Esophagus (tissue), 2 donors: ENCODE measurements at regions not wholly inside any gene's neighbourhood (a gene's known extent, or its start where the extent isn't known, plus 50 kb on each side); places are given as distances from the start of the nearest gene placed in this dataset.

Experiments used
- H3K27ac ChIP-seq, 2 donors: one replicate each; pipeline ENCODE4 v1.5.1; 2013; ENCODE audit warnings: low read depth in 2 of 2, mild to moderate bottlenecking in 2 of 2, inconsistent platforms in 1 of 2, low read length in 1 of 2, moderate library complexity in 1 of 2
- H3K27me3 ChIP-seq, 2 donors: one replicate each; pipeline ENCODE4 v1.6.1; 2013; ENCODE audit warnings: low read length in 2 of 2, control low read depth in 1 of 2, mild to moderate bottlenecking in 1 of 2; ENCODE audit not compliant: insufficient read depth in 2 of 2, control insufficient read depth in 1 of 2
- H3K36me3 ChIP-seq, 2 donors: one replicate each; pipeline ENCODE4 v1.6.1; 2013; ENCODE audit warnings: low read length in 1 of 2; ENCODE audit not compliant: control insufficient read depth in 2 of 2, insufficient read depth in 2 of 2
- H3K4me1 ChIP-seq, 2 donors: one replicate each; pipeline ENCODE4 v1.6.1; 2013; ENCODE audit warnings: low read length in 1 of 2; ENCODE audit not compliant: control insufficient read depth in 2 of 2, insufficient read depth in 2 of 2
- H3K4me3 ChIP-seq, 2 donors: one replicate each; pipeline ENCODE4 v1.5.1; 2013; ENCODE audit warnings: low read length in 2 of 2, mild to moderate bottlenecking in 2 of 2, low read depth in 1 of 2, moderate library complexity in 1 of 2
- H3K9me3 ChIP-seq, 2 donors: one replicate each; pipeline ENCODE4 v1.6.1; 2013; ENCODE audit warnings: mild to moderate bottlenecking in 2 of 2, low read depth in 1 of 2, low read length in 1 of 2, moderate library complexity in 1 of 2; ENCODE audit not compliant: control insufficient read depth in 2 of 2, insufficient read depth in 1 of 2
- WGBS, 2 donors: extraction: QIAGEN DNeasy Blood & Tissue Kit; methylation state at CpG; one replicate each; pipeline ENCODE4 v1.1.7; 2013; 5-methylcytosine and 5-hydroxymethylcytosine counted together
- donor health status: healthy with polysubstance abuse.
- donor health status: Bipolar disorder and iron deficiency.

DNA sequence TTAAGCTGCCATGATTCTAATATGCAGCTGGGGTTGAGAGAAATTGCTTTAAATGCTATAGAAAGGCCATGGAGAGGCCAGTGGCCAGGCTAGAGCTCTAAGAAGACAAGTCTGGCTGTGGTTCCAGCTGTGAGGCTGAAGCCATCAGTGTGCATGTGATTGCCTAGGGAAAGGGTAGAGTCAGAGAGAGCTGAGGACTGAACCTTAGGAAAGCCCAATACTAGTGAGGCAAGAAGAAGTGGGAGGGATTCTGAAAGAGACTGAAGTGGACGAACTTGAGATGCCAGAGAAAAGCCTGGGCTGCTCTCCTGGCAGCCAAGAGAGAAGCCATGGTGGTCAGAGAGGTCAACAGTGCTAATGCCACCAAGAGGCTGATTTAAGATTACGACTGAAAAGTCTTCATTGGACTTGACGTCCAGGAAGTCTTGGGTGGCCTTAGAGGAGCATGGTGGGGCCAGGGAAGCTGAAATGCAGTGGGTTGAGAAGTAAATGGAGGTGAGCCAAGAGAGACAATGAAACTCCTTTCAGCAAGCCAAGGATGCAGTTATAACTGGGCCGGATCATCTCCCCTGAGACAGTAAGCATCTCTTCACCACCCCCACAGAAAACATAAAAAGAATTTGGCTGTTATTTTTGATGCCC lies 133.2 kb downstream of the TMEM174 start:
- Histone ChIP-seq H3K36me3 (no peaks in the 10 kb centered on the region), H3K27ac (no peak overlapping the region), H3K9me3 (peaks cover 0 to 5% of the 10 kb centered on the region in 2 donors), H3K4me3 (no peak overlapping the region), H3K27me3 (peaks cover 12 to 16% of the 10 kb centered on the region in 2 donors), H3K4me1 (peaks cover 0 to 8% of the 10 kb centered on the region in 2 donors)
- WGBS, 2 donors, result 74 to 79% methylated on average over 4 of the region's 4 CpGs

DNA sequence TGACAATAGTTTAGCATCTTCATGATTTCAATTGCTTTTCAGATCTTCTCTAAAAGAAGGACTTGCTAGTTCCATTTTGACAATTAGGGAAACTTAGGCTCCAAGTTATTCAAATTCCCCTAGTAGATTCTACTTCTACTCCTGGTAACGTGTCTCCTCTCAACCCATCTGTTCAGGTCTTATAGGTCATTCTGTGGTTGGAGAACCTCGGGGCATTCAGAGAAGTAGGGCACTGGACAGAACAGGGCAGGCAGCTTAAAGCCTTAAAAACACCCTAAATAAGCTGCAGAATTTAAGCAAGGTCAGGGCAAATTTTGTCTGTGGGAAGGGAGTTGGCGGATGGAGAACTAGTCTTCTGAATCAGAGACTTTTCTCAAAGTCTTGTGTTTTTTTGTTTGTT lies 132.4 kb downstream of the TMEM174 start:
- Histone ChIP-seq H3K9me3 (peaks cover 0 to 6% of the 10 kb centered on the region in 2 donors), H3K4me3 (no peak overlapping the region), H3K36me3 (no peaks in the 10 kb centered on the region), H3K4me1 (peaks cover 0 to 8% of the 10 kb centered on the region in 2 donors), H3K27me3 (peaks cover 16 to 24% of the 10 kb centered on the region in 2 donors), H3K27ac (no peak overlapping the region)
- WGBS, 2 donors, result 84 to 86% methylated on average over 3 of the region's 3 CpGs

DNA sequence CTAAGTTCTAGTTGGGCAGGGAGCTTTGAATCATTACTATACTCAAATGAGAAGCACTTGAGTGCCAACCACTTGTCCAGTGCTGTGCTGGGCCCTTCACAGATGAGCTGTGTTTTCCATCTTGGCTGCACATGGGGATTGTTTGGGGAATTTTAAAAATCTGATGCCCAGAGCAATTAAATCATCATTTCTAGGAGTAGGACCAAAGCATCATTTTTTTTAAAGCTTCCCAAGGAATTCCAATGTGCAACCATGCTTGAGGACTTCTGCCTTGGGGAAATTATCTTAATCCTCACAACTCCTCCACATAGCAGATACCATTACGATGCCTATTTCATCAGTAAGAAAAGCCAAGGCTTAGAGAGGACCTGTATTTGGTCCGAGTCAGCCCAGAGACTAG lies 131.4 kb downstream of the TMEM174 start:
- Histone ChIP-seq H3K36me3 (no peaks in the 10 kb centered on the region), H3K9me3 (peaks cover 0 to 6% of the 10 kb centered on the region in 2 donors), H3K4me3 (no peak overlapping the region), H3K4me1 (peaks cover 0 to 8% of the 10 kb centered on the region in 2 donors), H3K27me3 (peaks cover 16 to 29% of the 10 kb centered on the region in 2 donors), H3K27ac (no peak overlapping the region)
- WGBS, 2 donors, result 83% methylated on average over 2 of the region's 2 CpGs

DNA sequence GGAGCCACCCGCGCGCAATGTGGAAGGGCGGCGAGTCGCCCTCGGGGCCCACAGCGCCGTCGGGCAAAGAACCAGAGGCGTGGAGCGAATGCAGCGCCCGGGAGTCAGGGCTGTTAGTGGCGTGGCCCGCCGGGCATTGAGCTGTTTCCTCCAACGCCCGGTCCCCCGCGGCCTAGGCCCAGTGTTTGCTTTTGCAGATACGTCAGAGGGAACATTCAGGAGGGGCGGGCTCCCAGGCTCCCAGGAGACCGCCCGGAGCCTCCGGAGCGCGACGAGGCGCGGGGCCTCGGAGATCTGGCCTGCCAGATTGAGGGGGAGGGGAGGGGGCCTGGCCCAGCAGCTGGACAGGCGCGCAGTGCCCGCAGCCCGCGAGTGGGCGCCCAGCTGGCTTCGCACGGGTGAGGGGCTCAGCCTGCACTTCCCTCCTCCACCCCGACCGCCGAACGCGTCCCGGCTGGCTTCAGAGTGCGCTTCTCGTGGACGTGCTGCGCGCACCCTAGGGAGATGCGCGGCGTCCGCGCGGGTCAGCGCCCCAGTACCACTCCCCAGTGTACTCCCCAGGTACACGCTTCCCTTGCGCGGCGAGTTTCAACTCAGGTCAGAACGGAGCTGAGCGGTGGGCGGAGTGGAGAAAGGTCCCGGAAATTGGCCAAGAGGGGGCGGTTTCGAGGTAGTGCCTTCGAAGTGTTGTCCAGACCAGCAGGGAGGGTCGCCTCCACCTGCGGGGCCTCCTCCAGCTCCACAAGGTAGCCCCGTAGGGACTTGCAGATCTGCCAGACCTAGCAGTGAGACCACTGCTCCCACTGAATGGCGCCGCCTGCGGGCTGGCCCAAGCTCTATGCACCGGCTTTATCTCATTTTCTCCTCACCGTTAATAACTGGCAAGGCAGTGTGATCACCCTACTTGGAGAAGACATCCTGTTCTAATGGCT lies 130.4 kb downstream of the TMEM174 start:
- H3K27me3 ChIP-seq, result peaks cover 16 to 32% of the 10 kb centered on the region in 2 donors
- 8 to 11% methylated on average over 77 of the region's 77 CpGs for WGBS, 2 donors
- H3K36me3 ChIP-seq, result no peaks in the 10 kb centered on the region
- H3K27ac ChIP-seq, result no peak overlapping the region
- peaks cover 0 to 6% of the 10 kb centered on the region in 2 donors for H3K9me3 ChIP-seq
- peak overlapping the region; percentile 20 for H3K4me3 ChIP-seq
- H3K4me1 ChIP-seq, result peaks cover 1 to 12% of the 10 kb centered on the region in 2 donors

DNA sequence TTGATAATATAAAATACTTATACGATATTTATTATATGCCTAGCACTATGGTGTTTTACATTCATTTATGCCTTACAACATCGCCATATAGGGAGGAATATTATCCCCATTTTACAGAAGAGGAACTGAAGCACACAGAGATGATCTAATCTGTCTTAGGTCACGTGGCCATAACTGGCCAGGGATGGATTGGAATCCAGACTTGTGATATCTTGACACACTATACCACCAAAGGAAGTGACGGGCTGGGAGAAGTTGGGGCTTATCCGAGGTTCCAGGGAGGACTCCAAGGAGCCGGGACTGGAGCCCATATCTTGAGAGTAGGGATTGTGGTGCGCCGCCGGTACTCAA lies 129.8 kb downstream of the TMEM174 start:
- Histone ChIP-seq H3K4me3 (no peak overlapping the region), H3K27me3 (peaks cover 16 to 37% of the 10 kb centered on the region in 2 donors), H3K9me3 (peaks cover 0 to 6% of the 10 kb centered on the region in 2 donors), H3K27ac (no peak overlapping the region), H3K4me1 (peaks cover 4 to 12% of the 10 kb centered on the region in 2 donors), H3K36me3 (no peaks in the 10 kb centered on the region)
- 21 to 22% methylated on average over 9 of the region's 9 CpGs for WGBS, 2 donors

DNA sequence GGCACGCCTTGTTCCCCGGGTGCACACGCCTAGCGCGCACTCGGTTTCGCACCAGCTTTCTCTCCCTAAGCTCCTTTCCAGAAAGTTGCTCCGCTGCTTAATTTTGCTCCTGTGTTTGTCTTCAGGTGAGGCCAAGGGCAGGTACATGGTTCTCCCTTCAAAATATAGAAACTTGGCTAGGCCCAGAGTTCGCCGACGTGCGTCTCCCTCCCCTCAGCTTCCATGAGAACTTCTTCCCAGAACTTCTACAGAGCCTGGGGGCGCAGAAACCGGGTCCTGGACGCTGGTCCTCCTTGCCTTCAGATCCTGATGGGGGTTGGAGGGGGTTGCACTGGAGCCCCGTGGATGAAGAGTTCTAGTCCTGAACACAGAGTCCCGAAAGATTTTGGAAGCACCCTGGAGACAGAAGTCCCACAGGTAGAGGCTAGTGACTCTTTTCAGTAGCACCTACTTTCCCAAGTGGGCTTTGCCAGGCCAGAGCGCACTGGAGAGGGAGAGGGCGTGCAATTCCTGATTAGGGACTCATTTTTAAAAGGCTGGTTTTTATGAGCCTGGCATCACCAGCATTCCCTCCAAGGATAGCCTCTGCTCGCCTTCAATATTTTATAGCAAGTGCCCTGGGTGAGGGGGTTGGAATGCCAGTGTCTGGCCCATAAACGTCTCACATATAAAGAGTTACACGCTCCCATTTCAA lies 128.4 kb downstream of the TMEM174 start:
- H3K27me3 ChIP-seq, result peaks cover 16 to 45% of the 10 kb centered on the region in 2 donors
- 26 to 29% methylated on average over 22 of the region's 22 CpGs for WGBS, 2 donors

DNA sequence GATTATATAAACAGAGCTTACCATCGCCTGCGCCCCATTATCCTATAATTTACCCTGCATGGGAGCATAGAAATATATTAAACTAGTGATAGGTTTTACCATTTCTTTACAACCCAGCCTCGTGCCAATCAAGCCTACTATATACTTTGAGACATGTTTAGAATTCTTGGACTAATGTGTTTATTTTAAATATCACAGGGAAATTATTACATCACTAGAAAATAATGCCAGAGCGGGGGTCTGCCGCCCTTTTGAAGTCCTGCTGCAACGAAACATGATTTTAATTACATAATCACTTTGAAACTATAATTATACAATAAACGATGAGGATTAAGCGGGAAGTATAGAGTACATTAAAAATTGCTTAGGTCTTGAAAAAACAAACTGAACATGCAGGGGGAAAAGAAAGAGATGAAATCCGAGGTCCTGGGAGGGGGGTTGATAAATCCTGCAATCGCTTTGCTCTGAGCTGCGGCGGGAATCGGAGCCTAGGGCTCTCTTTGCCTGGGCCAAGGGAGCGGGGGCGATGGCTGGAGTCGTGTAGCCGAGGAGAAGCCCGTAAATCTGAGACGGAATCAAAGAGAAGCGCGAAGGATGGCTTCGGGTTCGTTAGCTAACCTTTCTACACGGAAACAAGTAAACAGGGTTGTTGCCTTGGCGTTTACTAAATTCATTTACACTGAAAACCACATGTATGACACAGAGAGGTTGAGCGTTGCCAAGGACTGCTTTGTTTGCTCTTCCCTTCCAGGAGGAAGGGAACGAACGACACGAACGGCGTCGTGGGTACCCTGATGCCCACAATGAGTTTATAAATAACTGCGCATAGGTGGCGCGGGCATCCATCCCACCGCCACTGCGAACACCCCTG lies 127.6 kb downstream of the TMEM174 start:
- Histone ChIP-seq H3K27me3 (peaks cover 16 to 48% of the 10 kb centered on the region in 2 donors), H3K27ac (no peak overlapping the region), H3K4me1 (peaks cover 4 to 12% of the 10 kb centered on the region in 2 donors), H3K9me3 (peaks cover 0 to 6% of the 10 kb centered on the region in 2 donors), H3K36me3 (no peaks in the 10 kb centered on the region), H3K4me3 (no peak overlapping the region)
- 11 to 18% methylated on average over 37 of the region's 37 CpGs for WGBS, 2 donors

More for the DNA sequence above, 128.4 kb downstream of the TMEM174 start:
- Histone ChIP-seq H3K9me3 (peaks cover 0 to 6% of the 10 kb centered on the region in 2 donors), H3K27ac (no peak overlapping the region), H3K4me1 (peaks cover 4 to 12% of the 10 kb centered on the region in 2 donors), H3K4me3 (no peak overlapping the region), H3K36me3 (no peaks in the 10 kb centered on the region)

DNA sequence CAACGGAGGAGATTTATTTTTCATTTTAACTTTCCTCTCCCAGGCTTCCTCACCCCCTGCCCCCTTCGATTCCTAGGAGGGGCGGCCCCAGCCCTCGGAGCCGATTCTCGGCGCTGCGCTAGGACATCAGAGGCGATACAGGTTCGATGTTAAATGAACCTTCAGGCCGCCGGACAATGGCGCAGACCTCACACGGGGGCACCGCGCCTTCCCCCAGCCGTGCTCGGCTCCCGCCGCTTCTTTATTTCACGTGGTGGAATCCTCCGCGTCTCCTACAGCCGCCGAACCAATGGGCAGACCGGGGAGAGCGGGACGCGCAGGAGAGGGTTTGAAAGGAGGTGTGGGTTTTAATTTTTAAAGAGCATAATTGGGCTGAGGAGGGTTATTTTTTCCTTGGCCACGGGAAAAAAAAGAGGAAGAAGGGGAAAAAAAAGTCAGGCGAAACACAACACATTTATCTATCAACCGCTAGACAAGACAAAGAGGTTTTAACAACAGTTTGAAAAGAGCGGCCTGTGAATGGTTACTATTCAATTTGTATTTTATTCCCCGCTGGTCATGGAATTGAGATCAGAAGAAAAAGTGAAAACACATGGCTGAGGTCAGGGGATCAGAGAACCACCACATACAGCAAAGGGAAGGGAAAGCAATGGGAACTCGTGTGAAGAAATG lies 126.8 kb downstream of the TMEM174 start:
- WGBS, 2 donors, result 13 to 18% methylated on average over 35 of the region's 35 CpGs
- Histone ChIP-seq H3K4me3 (peak overlapping the region in 1 of 2 donors; percentile 27), H3K4me1 (peaks cover 4 to 12% of the 10 kb centered on the region in 2 donors), H3K27ac (no peak overlapping the region), H3K9me3 (peaks cover 0 to 6% of the 10 kb centered on the region in 2 donors), H3K36me3 (no peaks in the 10 kb centered on the region), H3K27me3 (peaks cover 16 to 48% of the 10 kb centered on the region in 2 donors)
